CD14-positive monocyte (primary cell): ENCODE measurements at regions not wholly inside any gene's neighbourhood (a gene's known extent, or its start where the extent isn't known, plus 50 kb on each side); places are given as distances from the start of the nearest gene placed in this dataset.

Experiments
- DNase-seq, 3 donors: peaks; one replicate each; pipeline ENCODE4 v3.0.0-alpha.2; 2011 to 2022
- H2AFZ ChIP-seq: 2 replicates; pipeline ENCODE4 v1.6.0; 2012; ENCODE audit warnings: mild to moderate bottlenecking, low read depth, low read length, inconsistent platforms; ENCODE audit not compliant: insufficient read depth, poor library complexity, severe bottlenecking
- H3K27ac ChIP-seq, 2 donors: 1 replicate in 1 of 2; 2 replicates in 1 of 2; pipeline ENCODE4 v1.5.1; 2012 to 2013; ENCODE audit warnings: low read length in 2 of 2, control low read depth in 1 of 2, inconsistent platforms in 1 of 2, low read depth in 1 of 2, mild to moderate bottlenecking in 1 of 2
- H3K27me3 ChIP-seq, 2 donors: one replicate each; pipeline versions ENCODE4 v1.6.0 to v1.6.1; 2011 to 2013; ENCODE audit warnings: low read length in 2 of 2; ENCODE audit not compliant: control insufficient read depth in 2 of 2, insufficient read depth in 2 of 2
- H3K36me3 ChIP-seq, 2 donors: replicated peaks in 1 of 2; 1 replicate in 1 of 2; 2 replicates in 1 of 2; pipeline versions ENCODE4 v1.5.1 to v1.6.1; 2012 to 2013; ENCODE audit warnings: low read length in 2 of 2, control low read depth in 1 of 2, inconsistent platforms in 1 of 2, mild to moderate bottlenecking in 1 of 2; ENCODE audit not compliant: insufficient read depth in 2 of 2, control insufficient read depth in 1 of 2
- H3K4me1 ChIP-seq, 2 donors: 1 replicate in 1 of 2; 2 replicates in 1 of 2; pipeline versions ENCODE4 v1.5.1 to v1.6.1; 2012 to 2013; ENCODE audit warnings: low read length in 2 of 2, control low read depth in 1 of 2, inconsistent platforms in 1 of 2, mild to moderate bottlenecking in 1 of 2, moderate library complexity in 1 of 2; ENCODE audit not compliant: insufficient read depth in 2 of 2, control insufficient read depth in 1 of 2
- H3K4me2 ChIP-seq: replicated peaks from 2 replicates; pipeline ENCODE3; 2012; ENCODE audit warnings: low read length, moderate library complexity, mild to moderate bottlenecking; ENCODE audit not compliant: poor library complexity, severe bottlenecking; ENCODE audit errors: extremely low read depth
- H3K4me3 ChIP-seq, 3 experiments: fragments of 200-600 bp in 1 of 3; sonication (generic) in 1 of 3; replicated peaks in 1 of 3; 1 replicate in 2 of 3; 2 replicates in 1 of 3; pipeline ENCODE4 v1.5.1; 2011 to 2013; ENCODE audit warnings: low read length in 3 of 3, mild to moderate bottlenecking in 3 of 3, control low read depth in 2 of 3, low read depth in 2 of 3, inconsistent platforms in 1 of 3, moderate library complexity in 1 of 3
- H3K79me2 ChIP-seq: 2 replicates; pipeline ENCODE4 v1.6.0; 2012; ENCODE audit warnings: mild to moderate bottlenecking, control low read depth, inconsistent platforms, low read length, moderate library complexity; ENCODE audit not compliant: insufficient read depth
- H3K9ac ChIP-seq: 2 replicates; pipeline ENCODE4 v1.6.0; 2017; ENCODE audit warnings: low read length, mild to moderate bottlenecking; ENCODE audit not compliant: insufficient read depth, poor library complexity, severe bottlenecking
- H3K9me3 ChIP-seq, 2 donors: replicated peaks in 1 of 2; 1 replicate in 1 of 2; 2 replicates in 1 of 2; pipeline versions ENCODE4 v1.5.1 to v1.6.1; 2012 to 2013; ENCODE audit warnings: low read length in 2 of 2, control low read depth in 1 of 2; ENCODE audit not compliant: control insufficient read depth in 1 of 2, insufficient read depth in 1 of 2
- H4K20me1 ChIP-seq: 2 replicates; pipeline ENCODE4 v1.6.0; 2012; ENCODE audit warnings: mild to moderate bottlenecking, low read length, control low read depth, moderate library complexity; ENCODE audit not compliant: insufficient read depth
- H3K27ac Mint-ChIP-seq, 7 donors: one replicate each; pipeline ENCODE4 v1.8.0; 2020; ENCODE audit warnings: mild to moderate bottlenecking in 7 of 7, mixed read lengths in 7 of 7, moderate library complexity in 6 of 7, inconsistent platforms in 2 of 7
- H3K27me3 Mint-ChIP-seq, 3 donors: one replicate each; pipeline ENCODE4 v1.8.0; 2021 to 2022; ENCODE audit warnings: low read depth in 3 of 3, mild to moderate bottlenecking in 3 of 3, mixed read lengths in 3 of 3, moderate library complexity in 3 of 3, inconsistent platforms in 1 of 3
- H3K36me3 Mint-ChIP-seq, 2 donors: one replicate each; pipeline ENCODE4 v1.8.0; 2020; ENCODE audit warnings: mixed read lengths in 2 of 2, inconsistent platforms in 1 of 2, mild to moderate bottlenecking in 1 of 2
- H3K4me1 Mint-ChIP-seq: one replicate; pipeline ENCODE4 v1.8.0; 2020; ENCODE audit warnings: mild to moderate bottlenecking, mixed read lengths
- H3K4me3 Mint-ChIP-seq, 2 donors: one replicate each; pipeline ENCODE4 v1.8.0; 2020; ENCODE audit warnings: mild to moderate bottlenecking in 2 of 2, mixed read lengths in 2 of 2, moderate library complexity in 1 of 2
- H3K9me3 Mint-ChIP-seq, 7 donors: one replicate each; pipeline ENCODE4 v1.8.0; 2020 to 2022; ENCODE audit warnings: mixed read lengths in 7 of 7, mild to moderate bottlenecking in 6 of 7, moderate library complexity in 6 of 7, inconsistent platforms in 2 of 7
- CTCF ChIP-seq: fragments of 200-600 bp; IDR thresholded peaks from one replicate; pipeline ENCODE4 v1.8.0; 2022; ENCODE audit warnings: antibody characterized with exemption, mild to moderate bottlenecking
- WGBS: methylation state at CpG from one replicate; pipeline ENCODE4 v1.1.5; 2013; ENCODE audit warnings: missing lambda C conversion rate; ENCODE audit not compliant: insufficient coverage; 5-methylcytosine and 5-hydroxymethylcytosine counted together
- intact Hi-C, 2 donors: fragments of 100-400 bp; cut with micrococcal nuclease; formaldehyde crosslinking; loops; one replicate each; pipeline versions ENCODE4 v1.15.0 to v1.15.1; 2023

- WGBS, result no CpG with 5 or more reads among the region's 1 CpG
- no peak for TF ChIP-seq CTCF
- no peak overlapping the region for H3K4me3 ChIP-seq
These were observed 333.3 kb downstream of the FAT3 start for GRCh38 chr11:92557879-92558278.

GRCh38 chr11:92558323-92558722 is 333.7 kb downstream of the FAT3 start:
- intact Hi-C loops, result no loop called here
- H3K27ac Mint-ChIP-seq, result no peak overlapping the region
- Histone ChIP-seq H3K27ac (no peak overlapping the region), H3K27me3 (no peaks in the 10 kb centered on the region), H2AFZ (no peak overlapping the region), H3K36me3 (no peaks in the 10 kb centered on the region), H3K79me2 (no peaks in the 10 kb centered on the region), H3K9ac (no peak overlapping the region), H3K4me2 (no peak overlapping the region), H4K20me1 (no peaks in the 10 kb centered on the region), H3K4me1 (no peaks in the 10 kb centered on the region), H3K9me3 (no peaks in the 10 kb centered on the region), H3K4me3 (no peak overlapping the region)
- no peaks in the 10 kb centered on the region for H3K36me3 Mint-ChIP-seq
- H3K9me3 Mint-ChIP-seq, result peaks cover 0 to 2% (median 0%) of the 10 kb centered on the region in 7 donors
- H3K4me3 Mint-ChIP-seq, result no peak overlapping the region
- peaks cover 0 to 1% (median 0%) of the 10 kb centered on the region in 3 donors for H3K27me3 Mint-ChIP-seq
- H3K4me1 Mint-ChIP-seq, result no peaks in the 10 kb centered on the region
- no peak for TF ChIP-seq CTCF
- no peak for DNase-seq
- 55% methylated on average over 2 of the region's 3 CpGs for WGBS

More at GRCh38 chr11:92557879-92558278, 333.3 kb downstream of the FAT3 start:
- Mint-ChIP-seq H3K9me3 (peaks cover 0 to 2% (median 0%) of the 10 kb centered on the region in 7 donors), H3K4me1 (no peaks in the 10 kb centered on the region), H3K27me3 (peaks cover 0 to 1% (median 0%) of the 10 kb centered on the region in 3 donors), H3K27ac (no peak overlapping the region), H3K36me3 (no peaks in the 10 kb centered on the region), H3K4me3 (no peak overlapping the region)
- no peaks in the 10 kb centered on the region for H3K27me3 ChIP-seq
- intact Hi-C loops, result no loop called here
- no peak overlapping the region for H3K9ac ChIP-seq
- H3K4me2 ChIP-seq, result no peak overlapping the region
- H4K20me1 ChIP-seq, result no peaks in the 10 kb centered on the region
- no peak for DNase-seq
- H3K27ac ChIP-seq, result no peak overlapping the region
- no peaks in the 10 kb centered on the region for H3K36me3 ChIP-seq
- H3K9me3 ChIP-seq, result no peaks in the 10 kb centered on the region
- H3K79me2 ChIP-seq, result no peaks in the 10 kb centered on the region
- H2AFZ ChIP-seq, result no peak overlapping the region
- H3K4me1 ChIP-seq, result no peaks in the 10 kb centered on the region
